HepG2 (cell line): ENCODE measurements at regions not wholly inside any gene's neighbourhood (a gene's known extent, or its start where the extent isn't known, plus 50 kb on each side); places are given as distances from the start of the nearest gene placed in this dataset.

ENCODE experiments used
- ATAC-seq: fragments of 200-7000 bp; cut with Tn5 transposase; 3 replicates; pipeline ENCODE4 v1.9.1; 2020; ENCODE audit warnings: mild to moderate bottlenecking, moderate library complexity
- BruUV-seq: library from RNA; stranded (reverse); fragments of 400-500 nt; replicated peaks from 2 replicates; lab custom pipeline; 2021; lab: Mats Ljungman, UMichigan
- CTCF ChIA-PET: fragments of 300-600 bp; formaldehyde crosslinking; extraction: SDS; loops from one replicate; lab custom pipeline; 2021; ENCODE audit warnings: low total read pairs, inconsistent platforms, low intra/inter-chr PET ratio; lab: Yijun Ruan, JAX
- POLR2A ChIA-PET: fragments of 350-600 bp; sonication (Branson Sonifier 250); formaldehyde crosslinking; loops from one replicate; lab custom pipeline; 2020; ENCODE audit warnings: antibody characterized with exemption, inconsistent platforms; lab: Yijun Ruan, JAX
- DNase-seq: peaks from one replicate; pipeline ENCODE4 v3.0.0-alpha.2; 2015; ENCODE audit warnings: low spot score
- FAIRE-seq: peaks from 3 replicates; lab custom pipeline; 2011; peaks lifted over from hg19 to GRCh38; lab: Jason Lieb, UNC
- H2AFZ ChIP-seq: one replicate; pipeline ENCODE4 v1.6.1; 2011; ENCODE audit warnings: low read length, inconsistent platforms
- H3K27ac ChIP-seq: fragments of 300-600 bp; 3 replicates; pipeline ENCODE4 v1.8.0; 2011; ENCODE audit warnings: mixed run types, mild to moderate bottlenecking, mixed read lengths, low read length, inconsistent platforms; ENCODE audit not compliant: insufficient read depth; ENCODE audit errors: extremely low read length
- H3K27me3 ChIP-seq, 2 experiments: fragments of 200-600 bp in 1 of 2; 2 replicates in 1 of 2; 3 replicates in 1 of 2; pipeline versions ENCODE4 v1.6.0 to v1.8.0; 2011; ENCODE audit warnings: low read length in 2 of 2, mild to moderate bottlenecking in 2 of 2, moderate library complexity in 2 of 2, inconsistent platforms in 1 of 2; ENCODE audit not compliant: insufficient read depth in 2 of 2, control insufficient read depth in 1 of 2
- H3K36me3 ChIP-seq, 2 experiments: fragments of 200-600 bp in 1 of 2; replicated peaks in 1 of 2; 2 replicates in 1 of 2; 3 replicates in 1 of 2; pipeline versions ENCODE4 v1.5.1 to v1.8.0; 2011; ENCODE audit warnings: low read length in 2 of 2, inconsistent platforms in 1 of 2; ENCODE audit not compliant: insufficient read depth in 2 of 2, control insufficient read depth in 1 of 2
- H3K4me1 ChIP-seq: 2 replicates; pipeline ENCODE4 v1.5.1; 2012; ENCODE audit warnings: low read length, inconsistent platforms; ENCODE audit not compliant: insufficient read depth
- H3K4me2 ChIP-seq: 2 replicates; pipeline ENCODE4 v1.6.0; 2011; ENCODE audit warnings: low read depth, low read length, inconsistent platforms
- H3K4me3 ChIP-seq, 3 experiments: fragments of 200-600 bp in 1 of 3; sonication (generic), shearing (Covaris generic) in 1 of 3; replicated peaks in 1 of 3; 2 replicates each; pipeline ENCODE4 v1.5.1; 2011 to 2016; ENCODE audit warnings: low read length in 3 of 3, inconsistent platforms in 2 of 3, low read depth in 2 of 3, mild to moderate bottlenecking in 2 of 3, control low read depth in 1 of 3, mixed read lengths in 1 of 3; ENCODE audit not compliant: insufficient read depth in 1 of 3
- H3K79me2 ChIP-seq: one replicate; pipeline ENCODE4 v1.6.1; 2011; ENCODE audit warnings: low read length, inconsistent platforms; ENCODE audit not compliant: insufficient read depth
- H3K9ac ChIP-seq: 2 replicates; pipeline ENCODE4 v1.6.0; 2011; ENCODE audit warnings: mild to moderate bottlenecking, low read depth, low read length, inconsistent platforms; ENCODE audit not compliant: insufficient read depth
- H3K9me3 ChIP-seq: 2 replicates; pipeline ENCODE4 v1.5.1; 2012; ENCODE audit warnings: mild to moderate bottlenecking, low read length
- H4K20me1 ChIP-seq: 2 replicates; pipeline ENCODE4 v1.6.0; 2011; ENCODE audit warnings: inconsistent platforms, mild to moderate bottlenecking, low read length, moderate library complexity; ENCODE audit not compliant: insufficient read depth
- BHLHE40 ChIP-seq: IDR thresholded peaks from 2 replicates; pipeline ENCODE4 v1.6.1; 2011; ENCODE audit warnings: low read length, improper control_type of control experiment
- CCAR2 ChIP-seq: fragments of 200-400 bp; formaldehyde crosslinking; optimal IDR thresholded peaks from 2 replicates; pipeline ENCODE3; 2018; ENCODE audit warnings: low read depth, mild to moderate bottlenecking, low read length, moderate library complexity
- CHD2 ChIP-seq: IDR thresholded peaks from 2 replicates; pipeline ENCODE4 v1.6.1; 2011; ENCODE audit warnings: low read depth, low read length, improper control_type of control experiment
- JARID2 ChIP-seq: sonication (generic); formaldehyde crosslinking; IDR thresholded peaks from 2 replicates; pipeline ENCODE4 v1.8.1; 2023; ENCODE audit warnings: missing genetic modification reagents, inconsistent platforms; ENCODE audit not compliant: insufficient replicate concordance
- MTA3 ChIP-seq: sonication (generic); formaldehyde crosslinking; IDR thresholded peaks from 2 replicates; pipeline ENCODE4 v1.4.0; 2020; ENCODE audit warnings: missing genetic modification reagents
- NR2F1 ChIP-seq, 2 experiments: fragments of 450-650 bp in 1 of 2; formaldehyde crosslinking in 1 of 2; IDR thresholded peaks; 2 replicates each; pipeline versions ENCODE4 v1.5.0 to v1.6.1; 2016 to 2020; ENCODE audit warnings: mild to moderate bottlenecking in 1 of 2, missing compliant biosample characterization in 1 of 2, missing genetic modification reagents in 1 of 2, moderate library complexity in 1 of 2
- RAD21 ChIP-seq: fragments of 450-650 bp; formaldehyde crosslinking; IDR thresholded peaks from 2 replicates; pipeline ENCODE4 v1.5.0; 2020; ENCODE audit warnings: mild to moderate bottlenecking
- SP140L ChIP-seq: sonication (generic); formaldehyde crosslinking; IDR thresholded peaks from 2 replicates; pipeline ENCODE4 v1.4.0; 2020; ENCODE audit warnings: missing genetic modification reagents, borderline replicate concordance
- TOE1 ChIP-seq: sonication (generic); formaldehyde crosslinking; IDR thresholded peaks from 2 replicates; pipeline ENCODE4 v1.4.0; 2020; ENCODE audit warnings: mild to moderate bottlenecking, missing genetic modification reagents
- ZNF230 ChIP-seq: sonication (generic); formaldehyde crosslinking; IDR thresholded peaks from 2 replicates; pipeline ENCODE4 v1.4.0; 2020; ENCODE audit warnings: mild to moderate bottlenecking, missing genetic modification reagents
- ZNF337 ChIP-seq: sonication (generic); formaldehyde crosslinking; IDR thresholded peaks from 2 replicates; pipeline ENCODE4 v1.5.1; 2020; ENCODE audit warnings: missing genetic modification reagents, low read depth, mild to moderate bottlenecking, borderline replicate concordance
- ZNF460 ChIP-seq: sonication (generic); formaldehyde crosslinking; IDR thresholded peaks from 2 replicates; pipeline ENCODE4 v1.5.1; 2020; ENCODE audit warnings: missing genetic modification reagents, mild to moderate bottlenecking, borderline replicate concordance
- ZNF746 ChIP-seq: sonication (generic); formaldehyde crosslinking; IDR thresholded peaks from 2 replicates; pipeline ENCODE4 v1.8.0; 2022; ENCODE audit warnings: mild to moderate bottlenecking, missing genetic modification reagents
- WGBS: methylation state at CpG from one replicate; pipeline ENCODE4 v1.1.6; 2017; ENCODE audit warnings: low lambda C conversion rate; 5-methylcytosine and 5-hydroxymethylcytosine counted together
- in situ Hi-C: cut with HindIII; loops from 2 replicates; pipeline ENCODE4 v1.10.0; 2017; ENCODE audit warnings: low pct_unique_long_range_greater_than_20kb; ENCODE audit not compliant: extremely low pct_ligation_motif_present
- intact Hi-C: fragments of 100-400 bp; cut with micrococcal nuclease; formaldehyde crosslinking; loops from one replicate; pipeline ENCODE4 v1.10.0; 2022; ENCODE audit not compliant: unreplicated experiment
- TF ChIP-seq, protein P1 (sequence below): IDR thresholded peaks from 2 replicates; pipeline ENCODE4 v1.6.1; 2012; ENCODE audit warnings: low read length, improper control_type of control experiment
- TF ChIP-seq, protein P2 (sequence below): sonication (generic); formaldehyde crosslinking; IDR thresholded peaks from 2 replicates; pipeline ENCODE4 v1.4.0; 2020; ENCODE audit warnings: missing genetic modification reagents, borderline replicate concordance

DNA sequence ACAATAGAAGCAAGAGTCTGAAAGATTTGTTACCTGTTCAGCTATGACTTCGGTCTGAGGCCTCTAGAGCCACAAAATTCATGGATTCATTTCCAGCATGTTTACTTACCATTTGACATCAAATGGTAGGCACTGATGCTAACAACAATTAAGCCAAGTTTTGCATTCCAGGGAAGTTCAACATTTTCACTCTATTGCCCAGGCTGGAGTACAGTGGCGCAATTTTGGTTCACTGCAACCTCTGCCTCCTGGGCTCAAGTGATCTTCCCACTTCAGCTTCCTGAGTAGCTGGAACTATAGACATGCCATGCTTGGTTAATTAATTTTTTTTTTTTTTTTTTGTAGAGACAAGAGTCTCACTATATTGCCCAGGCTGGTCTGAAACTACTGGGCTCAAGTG lies 114.1 kb upstream of the SGK1 start:
- in situ Hi-C loops (loop anchor here (25.0 kb wide), 1 partner anchor 270 kb away; no protein-coding TSS in a partner anchor), intact Hi-C loops (no loop called here)
- H4K20me1 ChIP-seq = no peaks in the 10 kb centered on the region
- ATAC-seq (no peak), FAIRE-seq (no peak)
- POLR2A ChIA-PET = no interaction called here
- no peak overlapping the region for H3K4me2 ChIP-seq
- H3K79me2 ChIP-seq = no peaks in the 10 kb centered on the region
- no peak overlapping the region for H3K27ac ChIP-seq
- H3K9me3 ChIP-seq = no peaks in the 10 kb centered on the region
- CTCF ChIA-PET = no interaction called here
- WGBS = 37% methylated on average over 2 of the region's 2 CpGs
- no peak overlapping the region for H3K4me3 ChIP-seq
- H2AFZ ChIP-seq = no peak overlapping the region
- H3K36me3 ChIP-seq = no peaks in the 10 kb centered on the region
- H3K4me1 ChIP-seq = 0 out of 2 replicates have a peak, but pooled peaks cover under 1% of the 10 kb centered on the region
- TF ChIP-seq TOE1 (CRISPR knock-in tag) (no peak), CCAR2 (no peak), MTA3 (CRISPR knock-in tag) (no peak), RAD21 (CRISPR knock-in tag) (no peak), ZNF460 (CRISPR knock-in tag) (no peak), JARID2 (no peak), ZNF746 (CRISPR knock-in tag) (no peak), ZNF230 (CRISPR knock-in tag) (no peak), NR2F1 (CRISPR knock-in tag; IDR thresholded peaks at IDR 0.05) (no peak), SP140L (CRISPR knock-in tag) (no peak), BHLHE40 (no peak), CHD2 (no peak), ZNF337 (CRISPR knock-in tag) (no peak)
- TF ChIP-seq, protein P1, sequence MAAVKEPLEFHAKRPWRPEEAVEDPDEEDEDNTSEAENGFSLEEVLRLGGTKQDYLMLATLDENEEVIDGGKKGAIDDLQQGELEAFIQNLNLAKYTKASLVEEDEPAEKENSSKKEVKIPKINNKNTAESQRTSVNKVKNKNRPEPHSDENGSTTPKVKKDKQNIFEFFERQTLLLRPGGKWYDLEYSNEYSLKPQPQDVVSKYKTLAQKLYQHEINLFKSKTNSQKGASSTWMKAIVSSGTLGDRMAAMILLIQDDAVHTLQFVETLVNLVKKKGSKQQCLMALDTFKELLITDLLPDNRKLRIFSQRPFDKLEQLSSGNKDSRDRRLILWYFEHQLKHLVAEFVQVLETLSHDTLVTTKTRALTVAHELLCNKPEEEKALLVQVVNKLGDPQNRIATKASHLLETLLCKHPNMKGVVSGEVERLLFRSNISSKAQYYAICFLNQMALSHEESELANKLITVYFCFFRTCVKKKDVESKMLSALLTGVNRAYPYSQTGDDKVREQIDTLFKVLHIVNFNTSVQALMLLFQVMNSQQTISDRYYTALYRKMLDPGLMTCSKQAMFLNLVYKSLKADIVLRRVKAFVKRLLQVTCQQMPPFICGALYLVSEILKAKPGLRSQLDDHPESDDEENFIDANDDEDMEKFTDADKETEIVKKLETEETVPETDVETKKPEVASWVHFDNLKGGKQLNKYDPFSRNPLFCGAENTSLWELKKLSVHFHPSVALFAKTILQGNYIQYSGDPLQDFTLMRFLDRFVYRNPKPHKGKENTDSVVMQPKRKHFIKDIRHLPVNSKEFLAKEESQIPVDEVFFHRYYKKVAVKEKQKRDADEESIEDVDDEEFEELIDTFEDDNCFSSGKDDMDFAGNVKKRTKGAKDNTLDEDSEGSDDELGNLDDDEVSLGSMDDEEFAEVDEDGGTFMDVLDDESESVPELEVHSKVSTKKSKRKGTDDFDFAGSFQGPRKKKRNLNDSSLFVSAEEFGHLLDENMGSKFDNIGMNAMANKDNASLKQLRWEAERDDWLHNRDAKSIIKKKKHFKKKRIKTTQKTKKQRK = no peak
- TF ChIP-seq, protein P2, sequence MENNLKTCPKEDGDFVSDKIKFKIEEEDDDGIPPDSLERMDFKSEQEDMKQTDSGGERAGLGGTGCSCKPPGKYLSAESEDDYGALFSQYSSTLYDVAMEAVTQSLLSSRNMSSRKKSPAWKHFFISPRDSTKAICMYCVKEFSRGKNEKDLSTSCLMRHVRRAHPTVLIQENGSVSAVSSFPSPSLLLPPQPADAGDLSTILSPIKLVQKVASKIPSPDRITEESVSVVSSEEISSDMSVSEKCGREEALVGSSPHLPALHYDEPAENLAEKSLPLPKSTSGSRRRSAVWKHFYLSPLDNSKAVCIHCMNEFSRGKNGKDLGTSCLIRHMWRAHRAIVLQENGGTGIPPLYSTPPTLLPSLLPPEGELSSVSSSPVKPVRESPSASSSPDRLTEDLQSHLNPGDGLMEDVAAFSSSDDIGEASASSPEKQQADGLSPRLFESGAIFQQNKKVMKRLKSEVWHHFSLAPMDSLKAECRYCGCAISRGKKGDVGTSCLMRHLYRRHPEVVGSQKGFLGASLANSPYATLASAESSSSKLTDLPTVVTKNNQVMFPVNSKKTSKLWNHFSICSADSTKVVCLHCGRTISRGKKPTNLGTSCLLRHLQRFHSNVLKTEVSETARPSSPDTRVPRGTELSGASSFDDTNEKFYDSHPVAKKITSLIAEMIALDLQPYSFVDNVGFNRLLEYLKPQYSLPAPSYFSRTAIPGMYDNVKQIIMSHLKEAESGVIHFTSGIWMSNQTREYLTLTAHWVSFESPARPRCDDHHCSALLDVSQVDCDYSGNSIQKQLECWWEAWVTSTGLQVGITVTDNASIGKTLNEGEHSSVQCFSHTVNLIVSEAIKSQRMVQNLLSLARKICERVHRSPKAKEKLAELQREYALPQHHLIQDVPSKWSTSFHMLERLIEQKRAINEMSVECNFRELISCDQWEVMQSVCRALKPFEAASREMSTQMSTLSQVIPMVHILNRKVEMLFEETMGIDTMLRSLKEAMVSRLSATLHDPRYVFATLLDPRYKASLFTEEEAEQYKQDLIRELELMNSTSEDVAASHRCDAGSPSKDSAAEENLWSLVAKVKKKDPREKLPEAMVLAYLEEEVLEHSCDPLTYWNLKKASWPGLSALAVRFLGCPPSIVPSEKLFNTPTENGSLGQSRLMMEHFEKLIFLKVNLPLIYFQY = no peak
- TF ChIP-seq, all 625 proteins: peak for 0
- no peak overlapping the region for H3K9ac ChIP-seq
- H3K27me3 ChIP-seq = no peaks in the 10 kb centered on the region; a peak in 1 of 5 replicates
- DNase-seq = no peak
- no TSS peak for BruUV-seq
